Hepatocyte (in vitro differentiated cells): ENCODE measurements at regions not wholly inside any gene's neighbourhood (a gene's known extent, or its start where the extent isn't known, plus 50 kb on each side); places are given as distances from the start of the nearest gene placed in this dataset.

ENCODE experiments used
- DNase-seq: peaks from one replicate; pipeline ENCODE4 v3.0.0-alpha.2; 2016; ENCODE audit warnings: low spot score
- H2AFZ ChIP-seq: fragments of 200-600 bp; sonication (generic); 2 replicates; pipeline ENCODE4 v1.6.0; 2016; ENCODE audit warnings: antibody characterized with exemption, mild to moderate bottlenecking
- H3K27ac ChIP-seq: fragments of 200-600 bp; sonication (generic); 2 replicates; pipeline ENCODE4 v1.5.1; 2016; ENCODE audit warnings: mild to moderate bottlenecking
- H3K27me3 ChIP-seq: fragments of 200-600 bp; sonication (generic); 2 replicates; pipeline ENCODE4 v1.6.1; 2016
- H3K36me3 ChIP-seq: fragments of 200-600 bp; sonication (generic); replicated peaks from 2 replicates; pipeline ENCODE4 v1.5.1; 2016; ENCODE audit warnings: low read depth; ENCODE audit not compliant: insufficient read depth
- H3K4me1 ChIP-seq: fragments of 200-600 bp; sonication (generic); 2 replicates; pipeline ENCODE4 v1.5.1; 2016; ENCODE audit warnings: mild to moderate bottlenecking, moderate library complexity; ENCODE audit not compliant: insufficient read depth
- H3K4me2 ChIP-seq: fragments of 200-600 bp; sonication (generic); 2 replicates; pipeline ENCODE4 v1.6.0; 2016
- H3K4me3 ChIP-seq: fragments of 200-600 bp; sonication (generic); 2 replicates; pipeline ENCODE4 v1.5.1; 2016; ENCODE audit warnings: mild to moderate bottlenecking
- H3K79me2 ChIP-seq: fragments of 200-600 bp; sonication (generic); 2 replicates; pipeline ENCODE4 v1.6.0; 2017; ENCODE audit warnings: mild to moderate bottlenecking
- H3K9me2 ChIP-seq: fragments of 200-600 bp; sonication (generic); replicated peaks from 2 replicates; pipeline ENCODE4 v1.6.0; 2017; ENCODE audit warnings: mild to moderate bottlenecking; ENCODE audit not compliant: insufficient read depth
- H3K9me3 ChIP-seq: fragments of 200-600 bp; sonication (generic); 2 replicates; pipeline ENCODE4 v1.5.1; 2016; ENCODE audit warnings: low read depth, mild to moderate bottlenecking
- H4K20me1 ChIP-seq: fragments of 200-600 bp; sonication (generic); 2 replicates; pipeline ENCODE4 v1.6.0; 2016; ENCODE audit warnings: mild to moderate bottlenecking; ENCODE audit not compliant: insufficient read depth, poor library complexity, severe bottlenecking
- CTCF ChIP-seq: fragments of 200-600 bp; sonication (generic); IDR thresholded peaks from 2 replicates; pipeline ENCODE4 v1.5.1; 2016; ENCODE audit warnings: antibody characterized with exemption, mild to moderate bottlenecking; ENCODE audit not compliant: poor library complexity
- EZH2 ChIP-seq: fragments of 200-600 bp; sonication (generic); IDR thresholded peaks from 2 replicates; pipeline ENCODE4 v1.6.1; 2016; ENCODE audit warnings: antibody characterized with exemption, mild to moderate bottlenecking, borderline replicate concordance
- EZH2phosphoT487 ChIP-seq: fragments of 200-600 bp; sonication (generic); IDR thresholded peaks from one replicate; pipeline ENCODE4 v1.6.1; 2018; ENCODE audit warnings: antibody characterized with exemption, mild to moderate bottlenecking, low read depth, moderate library complexity; ENCODE audit not compliant: unreplicated experiment, severe bottlenecking
- WGBS: methylation state at CpG from one replicate; pipeline ENCODE4 v1.1.6; 2016; ENCODE audit warnings: low lambda C conversion rate; ENCODE audit errors: missing lambda C conversion rate; 5-methylcytosine and 5-hydroxymethylcytosine counted together

GRCh38 chr11:129324533-129325175, 51.0 kb upstream of the BARX2 start:
- Histone ChIP-seq H3K9me2 (no peaks in the 10 kb centered on the region), H3K4me1 (peaks cover 25% of the 10 kb centered on the region), H3K27me3 (no peaks in the 10 kb centered on the region), H3K79me2 (no peaks in the 10 kb centered on the region), H2AFZ (no peak overlapping the region), H4K20me1 (no peaks in the 10 kb centered on the region), H3K36me3 (no peaks in the 10 kb centered on the region), H3K27ac (peak overlapping the region; percentile 67), H3K4me2 (peak overlapping the region; percentile 63), H3K4me3 (no peak overlapping the region), H3K9me3 (no peaks in the 10 kb centered on the region)
- DNase-seq = peak; percentile 68
- 42% methylated on average over 10 of the region's 10 CpGs for WGBS
- no peak for TF ChIP-seq CTCF
- TF ChIP-seq EZH2phosphoT487 = no peak
- TF ChIP-seq EZH2 = no peak

DNA sequence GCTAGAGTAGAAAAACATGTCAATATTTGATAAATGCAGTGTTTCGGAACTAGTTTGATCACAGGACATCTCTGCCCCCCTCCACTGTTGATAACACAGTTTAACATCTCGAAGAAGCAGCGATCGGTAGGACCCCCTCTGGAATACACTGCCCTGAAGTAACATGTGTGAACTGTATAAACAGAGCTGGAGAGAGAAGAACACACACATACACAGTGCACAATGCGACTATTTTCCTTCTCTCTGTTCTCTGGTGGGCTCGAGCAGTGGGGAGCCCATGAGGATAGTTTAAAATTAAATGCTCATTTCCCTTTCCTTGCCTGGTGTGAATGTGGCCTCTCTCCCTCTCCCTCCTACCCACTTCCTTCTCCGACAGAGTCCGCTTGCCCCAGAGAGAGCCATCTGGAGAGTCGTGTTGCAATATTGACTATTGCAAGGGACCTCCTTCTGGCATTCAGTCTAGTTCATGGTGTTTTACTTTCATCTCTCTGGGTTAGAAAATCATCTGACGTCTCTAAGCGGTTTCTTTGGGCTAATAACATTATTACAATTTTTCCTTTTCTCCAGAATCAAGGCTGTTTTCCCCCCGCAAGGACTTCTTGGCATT, 51.6 kb upstream of the BARX2 start:
- peak overlapping the region; percentile 67 for H3K27ac ChIP-seq
- peaks cover 25% of the 10 kb centered on the region for H3K4me1 ChIP-seq
- 57% methylated on average over 12 of the region's 12 CpGs for WGBS
- no peak overlapping the region for H3K4me3 ChIP-seq
- DNase-seq = peak; percentile 58
- TF ChIP-seq EZH2phosphoT487 (no peak), CTCF (no peak), EZH2 (no peak)
- no peaks in the 10 kb centered on the region for H3K9me2 ChIP-seq
- H4K20me1 ChIP-seq = no peaks in the 10 kb centered on the region
- no peaks in the 10 kb centered on the region for H3K36me3 ChIP-seq
- H3K9me3 ChIP-seq = no peaks in the 10 kb centered on the region
- H2AFZ ChIP-seq = peak overlapping the region; percentile 8
- peak overlapping the region; percentile 63 for H3K4me2 ChIP-seq
- no peaks in the 10 kb centered on the region for H3K27me3 ChIP-seq
- H3K79me2 ChIP-seq = no peaks in the 10 kb centered on the region

DNA sequence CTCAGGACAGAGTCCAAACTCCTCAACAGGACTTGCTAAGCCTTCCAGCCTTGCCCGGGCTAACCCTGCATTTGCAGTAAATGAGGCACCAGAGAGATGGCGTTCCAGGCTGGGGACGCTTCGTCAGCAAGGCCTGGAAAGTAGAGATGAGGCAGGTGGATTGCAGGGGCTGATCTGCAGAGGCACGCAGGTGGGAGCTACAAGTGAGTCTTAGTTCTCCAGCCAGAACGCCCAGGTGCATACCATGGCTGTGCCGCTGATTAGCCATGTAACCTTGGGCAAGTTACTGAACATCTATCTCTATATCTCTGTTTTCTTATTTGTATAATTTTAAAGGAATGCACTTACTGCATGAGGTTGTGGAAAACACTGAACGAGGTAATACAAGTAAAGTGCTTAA, 52.7 kb upstream of the BARX2 start:
- H4K20me1 ChIP-seq = no peaks in the 10 kb centered on the region
- no peaks in the 10 kb centered on the region for H3K9me2 ChIP-seq
- no peak for DNase-seq
- H3K9me3 ChIP-seq = no peaks in the 10 kb centered on the region
- 80% methylated on average over 8 of the region's 8 CpGs for WGBS
- H3K4me3 ChIP-seq = no peak overlapping the region
- H3K79me2 ChIP-seq = no peaks in the 10 kb centered on the region
- no peaks in the 10 kb centered on the region for H3K27me3 ChIP-seq
- TF ChIP-seq EZH2 (no peak), EZH2phosphoT487 (no peak)
- H3K4me2 ChIP-seq = no peak overlapping the region
- H2AFZ ChIP-seq = no peak overlapping the region
- H3K4me1 ChIP-seq = peaks cover 30% of the 10 kb centered on the region
- H3K36me3 ChIP-seq = no peaks in the 10 kb centered on the region
- H3K27ac ChIP-seq = no peak overlapping the region

DNA sequence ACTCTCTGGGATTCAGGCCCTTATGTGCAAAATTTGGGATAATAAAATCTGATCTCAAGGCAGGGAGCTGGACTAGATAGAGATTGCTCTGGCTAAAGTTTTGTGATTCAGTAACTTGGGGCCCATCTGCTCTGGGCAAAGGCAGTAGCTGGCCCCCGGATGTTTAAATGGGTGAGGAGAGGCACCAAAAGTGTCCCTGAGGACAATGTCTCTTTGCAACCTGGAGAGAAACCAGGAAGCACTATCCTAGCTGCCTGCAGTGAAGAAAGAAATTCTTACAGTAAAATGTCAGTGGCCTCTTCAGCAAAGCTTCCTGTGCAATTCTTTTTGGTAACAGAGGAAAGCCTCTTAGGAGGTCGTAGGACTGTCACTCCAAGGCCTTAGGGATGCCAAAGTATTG, 54.6 kb upstream of the BARX2 start:
- H3K27ac ChIP-seq = peak overlapping the region; percentile 44
- no peaks in the 10 kb centered on the region for H4K20me1 ChIP-seq
- no peaks in the 10 kb centered on the region for H3K9me2 ChIP-seq
- WGBS = 73% methylated on average over 2 of the region's 2 CpGs
- H3K36me3 ChIP-seq = no peaks in the 10 kb centered on the region
- no peak overlapping the region for H3K4me2 ChIP-seq
- no peaks in the 10 kb centered on the region for H3K27me3 ChIP-seq
- H3K9me3 ChIP-seq = no peaks in the 10 kb centered on the region
- no peak overlapping the region for H3K4me3 ChIP-seq
- TF ChIP-seq EZH2phosphoT487 (no peak), CTCF (no peak), EZH2 (no peak)
- no peak overlapping the region for H2AFZ ChIP-seq
- peaks cover 43% of the 10 kb centered on the region for H3K4me1 ChIP-seq
- H3K79me2 ChIP-seq = no peaks in the 10 kb centered on the region
- DNase-seq = no peak
